Hematopoietic multipotent progenitor cell treated with erythropoietin and hydrocortisone succinate and interleukin-3 and kit ligand, for 4 days (in vitro differentiated cells): ENCODE measurements at regions not wholly inside any gene's neighbourhood (a gene's known extent, or its start where the extent isn't known, plus 50 kb on each side); places are given as distances from the start of the nearest gene placed in this dataset.

Experiments used
- DNase-seq: peaks from one replicate; pipeline ENCODE4 v3.0.0-alpha.2; 2015

- DNase-seq = no peak
Measured at GRCh38 chr5:73284985-73285384, 112.0 kb downstream of the TMEM174 start.

- DNase-seq = no peak
Measured at GRCh38 chr5:73284220-73284795, 111.3 kb downstream of the TMEM174 start.

- no peak for DNase-seq
Measured at GRCh38 chr5:73282923-73283322, 109.9 kb downstream of the TMEM174 start.

- DNase-seq = no peak
Measured at GRCh38 chr5:73282383-73282782, 109.4 kb downstream of the TMEM174 start.

- DNase-seq = no peak
Measured at GRCh38 chr5:73280821-73281746, 108.1 kb downstream of the TMEM174 start.

GRCh38 chr5:73280386-73280785 is 107.4 kb downstream of the TMEM174 start:
- no peak for DNase-seq

- no peak for DNase-seq
Measured at GRCh38 chr5:73279805-73280204, 106.8 kb downstream of the TMEM174 start.

- DNase-seq = no peak
Measured at GRCh38 chr5:73278693-73279092, 105.7 kb downstream of the TMEM174 start.

- DNase-seq = no peak
Measured at GRCh38 chr5:73274881-73275663, 102.1 kb downstream of the TMEM174 start.

GRCh38 chr5:73274121-73274520 is 101.1 kb downstream of the TMEM174 start:
- DNase-seq = no peak

GRCh38 chr5:73273379-73274050 is 100.5 kb downstream of the TMEM174 start:
- DNase-seq = no peak

GRCh38 chr5:73272351-73272750 is 99.4 kb downstream of the TMEM174 start:
- DNase-seq = no peak

GRCh38 chr5:73268826-73269225 is 95.8 kb downstream of the TMEM174 start:
- no peak for DNase-seq

- DNase-seq = no peak
Measured at GRCh38 chr5:73267766-73268435, 94.9 kb downstream of the TMEM174 start.

- no peak for DNase-seq
Measured at GRCh38 chr5:73266925-73267765, 94.2 kb downstream of the TMEM174 start.

- DNase-seq = no peak
Measured at GRCh38 chr5:73266176-73266738, 93.3 kb downstream of the TMEM174 start.

GRCh38 chr5:73265641-73266040 is 92.6 kb downstream of the TMEM174 start:
- DNase-seq = no peak

- DNase-seq = no peak
Measured at GRCh38 chr5:73264631-73265030, 91.6 kb downstream of the TMEM174 start.

GRCh38 chr5:73263001-73263710 is 90.2 kb downstream of the TMEM174 start:
- no peak for DNase-seq

GRCh38 chr5:73256862-73257261 is 83.9 kb downstream of the TMEM174 start:
- DNase-seq = no peak
